Stimulated activated CD8-positive, alpha-beta memory T cell treated with anti-CD3 and anti-CD28 coated beads, Interleukin-4, amount 100 ng/mL, for 1 hour (primary cell): ENCODE measurements at regions not wholly inside any gene's neighbourhood (a gene's known extent, or its start where the extent isn't known, plus 50 kb on each side); places are given as distances from the start of the nearest gene placed in this dataset.

Experiments
- DNase-seq, 2 donors: peaks; one replicate each; pipeline ENCODE4 v3.0.0-alpha.2; 2020; ENCODE audit warnings: low read depth in 2 of 2, low spot score in 1 of 2

DNA sequence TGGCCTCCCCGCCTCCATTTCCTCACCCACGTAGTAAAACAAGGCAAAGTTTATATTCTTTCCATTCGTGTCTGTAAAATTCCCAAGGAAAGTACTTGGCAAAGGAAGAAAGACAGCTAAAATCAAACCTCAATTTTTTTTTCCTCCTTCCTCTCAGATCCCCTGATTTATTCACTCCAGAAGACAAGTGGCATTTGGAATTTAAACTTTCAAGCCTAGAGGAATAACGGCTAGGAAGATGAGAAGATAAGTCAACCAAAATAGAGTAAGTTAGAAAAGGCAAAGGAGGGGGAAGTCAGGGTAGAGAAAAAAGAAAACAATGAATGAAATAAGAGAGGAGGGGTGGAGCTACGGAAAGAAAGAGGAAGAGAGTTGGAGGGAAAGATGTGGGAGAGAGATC is 198.9 kb upstream of the PIK3C3 start:
- DNase-seq, result no peak

DNA sequence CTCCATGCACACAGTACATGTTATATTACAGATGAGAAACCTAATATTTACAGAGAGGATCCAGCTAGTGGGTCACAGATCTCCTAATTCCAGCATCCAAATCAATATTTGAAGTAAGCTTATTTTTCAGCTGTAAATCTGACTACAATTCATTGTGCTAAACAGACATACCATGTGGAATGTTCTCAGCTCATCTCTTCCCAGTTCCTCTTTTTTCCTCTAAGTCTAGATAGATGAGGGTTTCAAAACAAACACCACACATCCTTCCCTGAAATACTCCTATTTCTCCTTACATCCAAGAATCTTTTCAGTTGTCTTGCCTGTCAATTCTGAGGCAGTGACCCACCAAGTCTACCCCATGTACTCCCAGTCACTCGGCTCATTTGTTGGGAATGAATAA is 200.7 kb upstream of the PIK3C3 start:
- no peak for DNase-seq

DNA sequence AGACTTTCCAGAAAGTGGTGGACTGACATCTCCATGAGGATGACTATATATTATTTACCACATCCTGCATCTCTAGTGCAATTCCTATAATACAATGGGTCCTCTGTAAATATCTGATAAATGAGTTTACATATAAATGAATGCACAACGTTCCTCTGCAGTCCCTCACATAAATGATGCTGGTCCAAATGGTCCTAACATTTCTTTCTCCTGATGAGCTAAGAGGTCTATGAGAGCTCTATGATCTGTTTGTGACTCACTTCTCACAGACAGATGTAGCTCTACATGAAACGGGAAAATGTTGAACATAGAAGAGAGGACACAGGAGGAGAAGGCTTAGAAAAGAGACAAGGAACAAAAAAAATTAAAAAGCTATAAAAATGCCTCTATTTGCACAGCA is 201.2 kb upstream of the PIK3C3 start:
- no peak for DNase-seq

DNA sequence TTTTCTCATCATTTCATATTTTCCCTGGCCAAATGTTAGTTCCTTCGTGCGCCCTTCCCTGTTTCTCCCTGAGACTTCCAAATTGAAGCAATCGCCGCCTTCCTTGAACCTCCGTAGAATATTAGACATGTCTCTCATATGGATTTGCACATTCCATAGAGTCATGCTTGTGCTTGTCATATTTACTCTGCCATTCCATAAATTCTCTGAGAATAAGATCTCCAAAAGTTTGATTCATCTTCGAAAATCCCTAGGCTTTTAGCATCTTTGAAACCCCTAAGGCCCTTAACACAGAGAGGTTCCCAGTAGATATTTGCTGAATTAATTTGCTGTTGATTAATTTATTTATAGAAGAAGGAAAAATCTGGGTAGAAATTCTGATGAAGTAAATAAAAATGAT is 202.2 kb upstream of the PIK3C3 start:
- no peak for DNase-seq

DNA sequence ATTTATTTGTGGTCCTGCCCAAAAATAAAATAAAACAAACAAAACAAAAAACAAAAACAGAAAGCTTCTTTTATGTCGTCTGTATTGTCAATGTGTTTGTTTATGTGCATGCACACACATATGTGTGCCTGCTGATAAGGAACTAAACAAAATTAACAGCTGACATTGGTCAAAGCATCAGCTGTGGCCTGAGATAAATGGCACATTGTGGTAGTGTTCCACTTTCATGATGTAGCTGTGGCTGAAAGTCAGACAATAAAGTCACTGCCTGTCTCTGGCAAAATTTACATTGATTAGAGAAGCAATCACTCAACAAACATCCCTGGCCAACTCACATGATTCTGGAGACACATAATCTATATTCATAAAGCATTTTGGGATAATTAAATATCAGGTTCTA is 203.4 kb upstream of the PIK3C3 start:
- no peak for DNase-seq

DNA sequence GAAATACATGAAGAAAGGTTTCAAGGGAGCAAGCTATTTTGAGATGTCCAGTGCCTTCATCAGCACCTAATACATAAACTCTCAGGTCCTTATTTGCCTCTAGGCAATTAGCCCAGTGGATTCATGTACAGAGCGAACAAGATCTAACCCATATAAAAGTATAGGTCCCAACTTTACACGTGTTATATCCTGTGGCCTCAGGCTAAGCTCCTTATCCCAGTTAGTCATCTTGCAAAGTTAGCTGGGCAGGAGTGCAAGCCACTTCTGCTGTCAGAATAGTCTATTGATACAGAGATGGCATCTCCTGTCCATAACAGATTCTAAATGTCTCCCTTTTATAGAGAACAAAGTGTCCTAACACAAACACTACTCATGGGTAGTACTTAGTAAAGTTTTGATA is 203.9 kb upstream of the PIK3C3 start:
- DNase-seq, result no peak

DNA sequence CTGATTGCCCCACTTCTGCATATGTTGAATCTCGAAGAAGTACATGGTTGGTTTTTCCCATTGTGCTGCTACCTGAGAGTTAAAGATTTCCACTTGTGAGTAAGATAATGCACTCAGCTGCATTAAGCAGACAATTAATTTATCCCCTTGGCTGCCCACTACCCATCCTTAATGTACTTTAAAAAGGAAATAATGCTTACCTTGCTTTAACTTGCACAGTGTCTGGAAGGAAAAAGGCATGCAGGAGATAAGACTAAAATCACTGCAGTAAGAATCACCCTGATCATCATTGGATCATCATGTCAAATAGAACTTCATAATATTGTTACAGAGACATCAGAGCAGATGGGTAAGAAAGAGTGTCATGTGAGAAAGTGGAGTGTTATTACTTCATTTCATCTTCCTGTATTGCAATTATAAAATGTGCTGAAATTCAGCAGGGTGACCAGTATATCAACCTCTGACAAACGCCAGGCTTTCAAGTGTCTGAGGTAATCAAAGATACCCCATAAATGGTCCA is 207.3 kb upstream of the PIK3C3 start:
- no peak for DNase-seq

DNA sequence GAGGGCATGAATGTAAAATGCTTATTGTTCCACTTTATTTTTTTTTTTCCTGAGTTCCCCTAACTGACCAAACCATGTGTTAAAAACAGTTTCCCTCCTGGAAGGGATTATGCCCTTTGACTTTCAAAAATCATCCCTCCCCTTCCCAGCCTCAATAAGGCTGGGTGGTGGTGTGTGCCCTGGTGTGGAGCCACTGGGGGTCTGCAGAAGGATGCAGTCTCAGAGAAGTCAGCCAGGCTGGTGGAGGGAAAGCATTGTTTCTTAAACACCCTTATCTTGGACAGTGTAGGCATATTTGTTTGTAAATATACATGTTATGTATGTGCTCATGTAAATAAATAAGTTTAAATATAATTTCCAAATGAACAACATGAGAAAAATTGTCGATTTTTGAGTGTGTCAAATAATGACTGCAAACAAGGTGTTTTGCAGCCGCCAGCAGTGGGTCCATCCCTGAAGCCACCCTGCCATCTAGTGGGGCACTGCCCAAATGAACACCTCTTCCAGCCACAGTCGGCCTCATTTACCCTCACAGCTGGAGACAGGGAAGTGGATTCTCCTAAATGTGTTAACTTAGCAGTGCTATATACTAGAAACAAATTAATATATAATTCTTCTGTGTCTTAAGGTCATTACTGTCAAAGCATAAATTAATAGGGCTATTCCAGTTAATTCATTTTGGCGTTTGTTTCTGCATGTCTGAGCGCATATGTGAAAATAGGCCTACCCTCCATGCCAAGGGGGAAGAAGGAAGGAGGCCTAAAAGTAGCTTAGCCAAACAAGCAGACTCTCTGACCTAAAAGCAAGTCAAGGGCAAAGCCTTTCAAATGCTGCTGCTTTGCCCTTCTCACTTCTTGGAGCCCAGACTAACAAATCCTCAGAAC is 209.6 kb upstream of the PIK3C3 start:
- no peak for DNase-seq

DNA sequence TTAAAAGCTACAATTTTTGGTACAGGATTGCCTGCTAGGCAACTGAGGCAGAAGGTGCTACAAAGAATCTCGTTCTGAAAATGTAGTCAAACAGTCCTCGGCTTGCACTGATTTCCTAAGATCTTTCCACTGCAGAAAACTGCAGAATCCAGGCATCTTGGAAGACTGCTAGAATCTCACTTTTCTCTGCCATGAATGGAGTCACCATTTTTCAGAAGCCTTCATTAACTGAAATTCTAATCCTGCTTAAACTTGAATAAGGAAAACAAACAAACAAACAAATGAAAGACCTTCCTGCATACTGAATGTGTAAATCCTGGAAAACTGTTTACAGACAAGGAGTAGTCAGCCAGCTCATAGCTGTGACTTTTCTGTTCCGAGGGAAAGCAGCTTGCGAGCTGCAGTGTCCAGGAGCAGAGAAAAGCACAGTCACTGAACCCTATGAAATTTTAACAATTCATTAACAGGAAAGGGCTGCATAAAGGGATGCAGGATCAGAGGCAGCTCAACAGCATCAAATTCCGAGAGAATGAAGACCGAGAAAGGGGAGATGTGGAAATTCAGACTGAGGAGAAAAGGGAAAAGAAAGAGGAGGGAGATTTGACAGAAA is 210.5 kb upstream of the PIK3C3 start:
- no peak for DNase-seq

DNA sequence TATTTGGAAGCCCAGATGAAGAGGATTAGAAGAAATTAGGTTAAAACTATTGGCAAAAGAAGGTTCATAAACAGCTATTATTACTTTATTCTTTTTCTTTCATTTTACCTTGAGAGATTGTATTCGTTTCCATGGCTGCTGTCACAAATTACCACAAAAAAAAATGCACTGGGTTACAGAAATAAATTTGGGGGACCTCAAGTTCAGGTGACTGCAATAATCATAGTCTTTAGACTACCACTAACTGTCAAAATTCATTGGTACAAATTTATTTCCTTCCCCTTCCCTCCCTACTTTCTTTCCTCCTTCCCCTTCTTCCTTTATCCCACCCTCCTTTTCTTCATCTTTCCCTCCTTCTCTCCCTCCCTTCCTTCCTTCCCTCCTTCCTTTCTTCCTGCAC is 217.8 kb upstream of the PIK3C3 start:
- no peak for DNase-seq

DNA sequence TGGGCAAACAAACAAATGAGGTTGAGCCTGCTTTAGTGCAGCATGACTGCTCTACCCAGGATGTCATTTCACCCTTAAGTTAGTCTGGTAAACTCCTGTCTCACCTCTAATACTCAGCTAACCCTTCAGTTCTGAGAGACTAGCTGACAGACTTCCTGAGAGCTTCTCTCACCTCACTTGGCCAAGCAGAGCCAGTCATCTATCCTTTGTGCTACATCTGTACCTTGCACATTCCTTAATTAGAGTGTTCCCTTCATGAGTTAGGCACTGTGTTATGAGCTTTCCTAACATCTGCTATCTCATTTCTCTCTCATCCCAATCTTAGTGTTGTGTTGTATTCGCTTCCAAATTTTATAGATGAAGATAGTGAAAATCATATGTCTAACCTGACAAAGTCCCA is 220.1 kb upstream of the PIK3C3 start:
- no peak for DNase-seq

DNA sequence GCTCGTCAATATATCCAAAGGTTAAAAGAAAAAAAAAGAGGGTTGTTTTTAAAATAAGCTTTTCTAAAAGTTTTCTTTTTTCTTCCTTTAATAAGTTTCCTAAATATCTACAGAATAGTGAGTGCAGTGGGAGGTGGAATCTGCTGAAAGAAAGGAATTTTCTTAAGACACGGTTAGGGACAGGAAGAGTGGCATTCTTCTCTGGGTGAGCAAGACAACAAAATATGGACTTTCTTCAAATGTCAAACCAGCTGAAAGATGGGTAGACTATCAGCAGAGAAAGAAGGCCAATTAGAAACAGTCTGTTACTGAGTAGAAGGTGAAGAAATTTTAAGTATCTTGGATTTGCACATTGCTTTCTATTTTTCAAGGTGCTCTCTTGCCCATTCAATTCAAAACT is 222.7 kb upstream of the PIK3C3 start:
- no peak for DNase-seq

DNA sequence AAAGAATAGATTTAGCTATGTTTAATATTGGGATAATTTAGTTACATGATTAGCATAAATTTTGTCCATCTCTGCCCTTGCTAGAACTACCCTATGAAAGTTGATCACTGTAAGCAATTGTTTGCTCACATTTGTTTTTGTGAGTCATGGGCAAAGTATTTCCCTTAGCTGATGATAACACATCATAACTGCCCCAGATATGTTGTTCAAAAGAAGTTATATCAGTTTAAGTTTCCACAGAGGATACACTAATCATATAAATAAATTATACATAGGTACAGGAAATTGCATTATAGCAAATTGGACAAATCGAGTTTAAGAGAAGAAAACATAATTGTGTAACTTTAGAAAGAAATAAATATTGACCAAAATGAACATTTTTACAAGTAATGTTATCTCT is 223.2 kb upstream of the PIK3C3 start:
- DNase-seq, result no peak

DNA sequence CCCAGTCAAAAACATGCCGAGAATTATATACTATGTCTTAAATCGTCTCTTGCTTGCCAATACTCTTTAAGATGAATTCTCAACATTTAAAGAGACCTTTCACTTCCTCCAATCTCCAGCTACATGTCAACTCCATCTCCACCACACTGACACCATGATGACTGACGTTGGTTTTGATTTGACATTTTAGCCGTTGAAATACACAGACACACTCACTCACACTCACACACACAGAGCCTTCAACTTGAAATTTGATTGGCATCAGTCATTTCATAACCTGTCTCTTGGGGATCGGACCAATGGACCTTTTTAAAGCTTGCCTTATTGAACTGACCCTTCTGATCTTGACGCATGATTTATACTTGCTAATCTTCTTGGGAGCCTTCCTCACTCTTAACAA is 230.8 kb upstream of the PIK3C3 start:
- DNase-seq, result no peak

DNA sequence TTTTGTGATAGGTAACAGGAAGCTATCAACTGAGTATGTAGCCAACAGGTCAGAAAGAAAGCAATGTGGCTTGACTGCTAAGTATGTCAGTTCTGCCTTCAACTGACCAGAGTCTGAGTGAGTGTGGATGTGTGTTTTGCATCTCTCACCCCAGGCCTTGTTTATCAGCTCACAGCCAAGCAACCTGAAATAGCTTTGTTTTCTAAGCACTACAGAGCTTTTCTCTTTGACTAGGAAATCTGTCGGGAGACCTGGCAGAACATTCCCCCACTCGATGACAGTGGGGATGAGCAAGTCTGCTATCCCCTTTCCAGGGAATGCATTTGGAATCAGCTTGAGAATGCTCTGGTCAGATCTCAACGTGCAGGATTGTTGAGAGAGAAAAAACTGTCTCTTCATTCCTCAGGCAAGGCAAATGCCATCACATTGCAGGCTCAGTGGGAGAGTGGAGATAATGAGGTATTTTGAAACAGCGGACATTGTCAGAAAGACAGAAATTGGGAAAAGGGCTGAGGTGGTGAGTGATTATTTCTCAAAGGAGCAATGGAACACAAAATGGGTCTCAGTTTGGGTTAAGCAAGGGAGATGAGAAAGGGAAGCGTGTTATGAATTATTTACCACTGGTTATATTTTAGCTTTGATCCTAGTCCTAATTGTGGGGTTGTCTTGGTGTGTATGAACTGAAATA is 233.8 kb upstream of the PIK3C3 start:
- DNase-seq, result no peak

DNA sequence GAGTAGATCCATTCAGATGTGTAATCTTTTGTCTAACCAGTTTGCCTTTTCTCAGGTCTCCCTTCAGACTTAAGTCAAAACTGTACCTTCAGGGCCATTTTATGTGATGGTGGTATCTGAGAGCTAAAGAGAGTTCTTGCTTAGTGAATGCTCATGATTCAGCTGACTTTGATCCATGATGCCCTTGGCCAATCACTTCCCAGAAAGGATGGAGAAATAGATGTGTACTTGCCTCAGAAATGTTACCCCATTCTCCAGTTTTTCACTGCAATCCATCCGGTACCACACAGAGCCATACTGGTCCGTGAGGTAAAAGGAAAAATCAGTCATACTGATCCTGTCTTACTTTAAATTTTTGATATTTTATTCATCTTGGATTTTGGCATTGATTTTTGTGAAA is 234.8 kb upstream of the PIK3C3 start:
- no peak for DNase-seq

DNA sequence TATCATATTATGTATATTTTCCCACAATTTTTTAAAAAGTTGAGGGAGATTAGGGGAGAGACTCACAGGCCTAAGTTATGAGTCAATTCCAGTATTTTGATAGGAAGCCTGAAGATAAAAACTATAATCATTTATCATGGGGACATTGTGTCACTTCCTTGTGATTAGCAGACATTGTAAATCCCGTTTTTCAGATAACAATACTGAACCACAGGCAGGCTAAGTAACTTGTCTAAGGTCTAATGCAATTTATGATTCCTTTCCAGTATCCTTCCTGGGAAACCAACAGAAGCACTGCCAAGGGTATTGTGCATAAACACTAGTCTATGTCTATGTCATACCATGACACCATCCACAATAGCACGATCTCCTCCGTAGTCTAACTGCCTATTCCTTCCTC is 235.2 kb upstream of the PIK3C3 start:
- no peak for DNase-seq

DNA sequence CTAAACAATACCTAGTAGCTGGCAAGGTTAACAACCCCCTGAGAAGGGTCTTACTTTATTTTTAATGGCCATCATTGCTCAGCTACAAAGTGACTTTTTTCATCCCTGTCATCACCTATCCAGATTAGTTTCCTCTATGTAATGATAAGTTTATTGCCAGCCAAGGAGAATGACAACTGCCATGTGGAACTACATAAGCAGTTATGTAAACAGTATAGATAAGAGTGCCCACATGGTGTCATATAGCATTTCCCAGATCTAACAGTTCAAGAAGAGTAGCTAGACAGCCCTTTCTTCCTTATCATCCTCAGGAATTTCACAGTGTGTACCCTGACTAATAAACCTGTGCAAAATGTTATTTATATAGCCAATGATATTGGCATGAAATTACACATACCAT is 240.2 kb upstream of the PIK3C3 start:
- no peak for DNase-seq

DNA sequence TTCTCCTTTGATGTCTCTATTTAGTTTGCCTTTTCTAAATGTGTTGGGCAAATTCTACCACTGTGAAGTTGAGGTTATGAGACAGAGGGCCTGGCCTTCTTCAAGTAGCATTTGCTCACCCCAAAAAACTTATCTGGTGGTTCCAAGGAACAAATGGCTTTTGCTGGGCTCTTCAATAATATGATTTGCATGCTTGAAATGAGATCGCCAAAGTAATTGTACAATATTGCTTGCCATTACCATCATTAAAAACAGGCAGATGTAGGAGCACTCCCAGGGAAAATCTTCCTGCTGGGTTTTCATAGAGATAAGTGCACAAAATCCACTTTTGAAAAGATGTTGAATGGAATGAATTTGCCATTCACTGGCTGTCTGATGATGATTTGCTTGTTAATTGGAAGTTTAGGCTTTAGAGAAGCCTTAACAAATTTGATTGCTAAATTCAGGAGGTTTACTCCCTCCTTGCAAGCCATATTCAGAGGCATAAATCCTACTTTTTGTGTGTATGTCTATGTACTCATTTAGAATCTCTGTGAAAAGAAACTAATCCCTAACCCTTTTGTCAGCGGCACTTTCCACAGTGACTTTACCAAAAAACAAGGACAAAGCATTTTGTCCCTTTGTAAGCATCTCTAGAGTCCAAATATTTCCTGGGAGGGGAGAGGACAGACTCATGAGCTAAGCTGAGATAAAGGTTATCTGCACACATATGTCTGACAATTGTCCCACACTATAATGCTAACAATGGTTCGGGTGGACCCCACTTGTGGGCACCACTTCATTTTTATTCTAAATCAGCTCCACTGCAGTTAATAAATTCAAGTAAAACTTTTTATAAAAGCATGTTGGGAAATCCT is 240.8 kb upstream of the PIK3C3 start:
- no peak for DNase-seq

DNA sequence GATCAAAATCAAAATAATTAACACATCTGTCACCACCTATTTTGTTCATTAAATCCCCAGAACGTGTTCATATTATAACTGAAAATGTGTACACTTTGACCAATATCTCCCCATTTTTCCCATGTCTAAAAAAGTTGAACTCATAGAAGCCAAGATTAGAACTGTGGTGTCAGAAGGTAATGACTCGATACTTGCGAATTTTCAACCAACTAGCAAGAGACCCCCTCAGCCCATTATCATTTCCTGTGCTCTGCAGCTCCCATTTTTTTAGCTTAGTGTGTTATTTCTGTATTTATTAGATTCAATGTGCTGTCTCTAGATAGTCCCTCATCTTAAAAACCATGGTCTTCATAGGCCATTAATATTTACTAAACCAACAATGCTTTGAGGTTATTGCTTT is 248.7 kb upstream of the PIK3C3 start:
- no peak for DNase-seq
